Cardiac muscle cell (in vitro differentiated cells and primary cell): ENCODE measurements at regions not wholly inside any gene's neighbourhood (a gene's known extent, or its start where the extent isn't known, plus 50 kb on each side); places are given as distances from the start of the nearest gene placed in this dataset.

Source experiments
- DNase-seq, 2 donors: peaks; one replicate each; pipeline versions ENCODE4 v3.0.0 to v3.0.0-alpha.2; 2010 to 2017; ENCODE audit warnings: low read depth in 1 of 2, low spot score in 1 of 2
- H3K27ac ChIP-seq: fragments of 200-600 bp; sonication (generic); 2 replicates; pipeline ENCODE4 v1.5.1; 2016
- H3K27me3 ChIP-seq: fragments of 200-600 bp; sonication (generic); 2 replicates; pipeline ENCODE4 v1.6.0; 2016; ENCODE audit warnings: control low read depth
- H3K36me3 ChIP-seq: fragments of 200-600 bp; sonication (generic); 2 replicates; pipeline ENCODE4 v1.5.1; 2016; ENCODE audit warnings: control low read depth
- H3K4me1 ChIP-seq: fragments of 200-600 bp; sonication (generic); 2 replicates; pipeline ENCODE4 v1.8.1; 2017; ENCODE audit warnings: low read depth, mild to moderate bottlenecking, mixed run types
- H3K4me3 ChIP-seq: fragments of 200-600 bp; sonication (generic); 2 replicates; pipeline ENCODE4 v1.5.1; 2016; ENCODE audit warnings: mild to moderate bottlenecking
- H3K9me3 ChIP-seq: fragments of 200-600 bp; sonication (generic); 2 replicates; pipeline ENCODE4 v1.5.1; 2017; ENCODE audit warnings: low read depth, mild to moderate bottlenecking, control low read depth
- CTCF ChIP-seq: IDR thresholded peaks from 2 replicates; pipeline ENCODE4 v1.5.1; 2012; ENCODE audit warnings: low read depth, mild to moderate bottlenecking, low read length

GRCh38 chr11:127385071-127385470 lies 384.5 kb upstream of the KIRREL3 start:
- Histone ChIP-seq H3K27ac (no peak overlapping the region), H3K27me3 (no peaks in the 10 kb centered on the region), H3K9me3 (no peaks in the 10 kb centered on the region), H3K4me3 (no peak overlapping the region), H3K4me1 (no peaks in the 10 kb centered on the region), H3K36me3 (no peaks in the 10 kb centered on the region)
- TF ChIP-seq CTCF: no peak
- DNase-seq: no peak

- DNase-seq: no peak
- no peak for TF ChIP-seq CTCF
Observed at GRCh38 chr11:127383026-127383425, 382.5 kb upstream of the KIRREL3 start.

GRCh38 chr11:127381247-127381646 lies 380.7 kb upstream of the KIRREL3 start:
- TF ChIP-seq CTCF: no peak
- no peaks in the 10 kb centered on the region for H3K9me3 ChIP-seq
- DNase-seq: no peak
- H3K27me3 ChIP-seq: peaks cover 1% of the 10 kb centered on the region
- no peaks in the 10 kb centered on the region for H3K36me3 ChIP-seq
- no peaks in the 10 kb centered on the region for H3K4me1 ChIP-seq
- no peak overlapping the region for H3K4me3 ChIP-seq
- no peak overlapping the region for H3K27ac ChIP-seq

More at GRCh38 chr11:127383026-127383425, 382.5 kb upstream of the KIRREL3 start:
- no peaks in the 10 kb centered on the region for H3K36me3 ChIP-seq
- H3K4me1 ChIP-seq: no peaks in the 10 kb centered on the region
- H3K9me3 ChIP-seq: no peaks in the 10 kb centered on the region
- H3K4me3 ChIP-seq: no peak overlapping the region
- no peaks in the 10 kb centered on the region for H3K27me3 ChIP-seq
- no peak overlapping the region for H3K27ac ChIP-seq

GRCh38 chr11:127379686-127380085 lies 379.1 kb upstream of the KIRREL3 start:
- DNase-seq: no peak
- no peaks in the 10 kb centered on the region for H3K36me3 ChIP-seq
- H3K4me3 ChIP-seq: no peak overlapping the region
- no peaks in the 10 kb centered on the region for H3K9me3 ChIP-seq
- H3K27ac ChIP-seq: no peak overlapping the region
- no peak for TF ChIP-seq CTCF
- H3K4me1 ChIP-seq: no peaks in the 10 kb centered on the region
- H3K27me3 ChIP-seq: peaks cover 5% of the 10 kb centered on the region

- H3K27me3 ChIP-seq: peaks cover 12% of the 10 kb centered on the region
- no peak for DNase-seq
- no peak for TF ChIP-seq CTCF
- H3K9me3 ChIP-seq: no peaks in the 10 kb centered on the region
- H3K4me1 ChIP-seq: no peaks in the 10 kb centered on the region
- no peaks in the 10 kb centered on the region for H3K36me3 ChIP-seq
- no peak overlapping the region for H3K27ac ChIP-seq
- H3K4me3 ChIP-seq: no peak overlapping the region
Observed at GRCh38 chr11:127376301-127376700, 375.7 kb upstream of the KIRREL3 start.

- Histone ChIP-seq H3K27me3 (peaks cover 4% of the 10 kb centered on the region), H3K27ac (no peak overlapping the region)
- no peak for TF ChIP-seq CTCF
Observed at GRCh38 chr11:127369356-127369755, 368.8 kb upstream of the KIRREL3 start.

More at GRCh38 chr11:127369356-127369755, 368.8 kb upstream of the KIRREL3 start:
- DNase-seq: no peak
- Histone ChIP-seq H3K4me1 (no peaks in the 10 kb centered on the region), H3K9me3 (no peaks in the 10 kb centered on the region), H3K4me3 (no peak overlapping the region), H3K36me3 (no peaks in the 10 kb centered on the region)
